ENCODE measurements at regions not wholly inside any gene's neighbourhood (a gene's known extent, or its start where the extent isn't known, plus 50 kb on each side); places are given as distances from the start of the nearest gene placed in this dataset.
A peak's percentile ranks its signal among the peaks of the same experiment; 100 is the strongest.
"Not testable (repeated sequence)": the region's sequence is repeated elsewhere in the genome, so short reads cannot be mapped to it uniquely, and the experiment has no call there.

DNA sequence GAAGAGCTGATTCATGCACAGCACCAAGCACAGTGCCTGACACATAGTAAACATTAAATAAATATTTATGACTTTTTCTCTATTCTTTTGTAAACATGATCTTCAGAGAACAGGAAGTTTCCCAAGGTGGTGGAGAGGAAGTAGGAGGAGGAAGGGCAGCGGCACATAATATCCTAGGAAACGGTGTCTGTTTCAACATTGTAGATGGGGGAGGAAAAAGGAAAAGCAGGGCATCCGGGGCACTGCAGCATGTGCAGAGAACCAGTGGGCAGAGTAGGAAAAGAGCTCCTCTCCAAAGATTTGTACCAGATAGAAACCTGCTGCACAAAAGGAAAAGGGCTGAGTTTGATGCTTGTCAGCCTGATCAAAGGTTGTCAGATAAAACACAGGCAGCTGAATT, 421.7 kb upstream of the ZNF462 start:
- DNase-seq (ENCODE audit: low read depth) = no peak
- no peak overlapping the region for H3K4me3 ChIP-seq (ENCODE audit: low read depth, low read length)

DNA sequence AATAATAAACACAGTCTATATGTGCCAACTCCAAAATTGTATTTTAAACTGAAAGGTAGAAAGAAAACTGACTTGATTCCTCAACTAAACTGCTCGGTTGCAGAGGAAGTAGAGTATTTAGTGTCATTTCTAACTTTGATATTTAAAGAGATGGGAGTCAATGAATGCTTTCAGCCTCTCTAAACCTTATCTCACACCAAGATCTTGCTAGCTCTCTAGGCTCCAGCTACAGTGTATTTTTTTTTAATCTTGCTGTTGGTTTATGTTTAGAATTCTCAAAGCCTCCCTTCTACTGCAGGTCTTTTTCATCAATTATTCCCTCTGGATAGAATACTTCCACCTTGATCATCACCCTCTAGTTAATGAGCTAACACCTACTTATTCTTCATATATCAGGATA, 419.4 kb upstream of the ZNF462 start:
- no peak overlapping the region for H3K4me3 ChIP-seq (ENCODE audit: low read depth, low read length)
- DNase-seq (ENCODE audit: low read depth) = no peak

DNA sequence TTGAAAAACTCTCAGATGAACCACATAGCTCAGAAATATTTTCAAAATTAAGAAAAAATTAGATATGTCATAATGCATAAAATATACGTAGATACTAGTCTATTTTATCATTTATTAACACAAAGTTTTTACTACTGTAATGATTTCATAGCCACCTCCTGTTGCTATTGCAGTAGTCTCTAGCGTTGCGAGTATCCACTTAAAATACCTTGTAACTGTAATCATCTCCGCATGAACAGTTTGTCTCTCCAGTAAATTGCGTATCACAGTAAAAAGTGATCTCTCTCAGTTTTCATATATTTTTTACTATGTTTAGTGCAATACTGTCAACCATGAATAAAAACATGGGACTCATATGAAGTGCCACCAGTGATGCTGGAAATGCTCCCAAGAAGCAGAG, 417.9 kb upstream of the ZNF462 start:
- no peak for DNase-seq (ENCODE audit: low read depth)
- H3K4me3 ChIP-seq (ENCODE audit: low read depth, low read length) = no peak overlapping the region

DNA sequence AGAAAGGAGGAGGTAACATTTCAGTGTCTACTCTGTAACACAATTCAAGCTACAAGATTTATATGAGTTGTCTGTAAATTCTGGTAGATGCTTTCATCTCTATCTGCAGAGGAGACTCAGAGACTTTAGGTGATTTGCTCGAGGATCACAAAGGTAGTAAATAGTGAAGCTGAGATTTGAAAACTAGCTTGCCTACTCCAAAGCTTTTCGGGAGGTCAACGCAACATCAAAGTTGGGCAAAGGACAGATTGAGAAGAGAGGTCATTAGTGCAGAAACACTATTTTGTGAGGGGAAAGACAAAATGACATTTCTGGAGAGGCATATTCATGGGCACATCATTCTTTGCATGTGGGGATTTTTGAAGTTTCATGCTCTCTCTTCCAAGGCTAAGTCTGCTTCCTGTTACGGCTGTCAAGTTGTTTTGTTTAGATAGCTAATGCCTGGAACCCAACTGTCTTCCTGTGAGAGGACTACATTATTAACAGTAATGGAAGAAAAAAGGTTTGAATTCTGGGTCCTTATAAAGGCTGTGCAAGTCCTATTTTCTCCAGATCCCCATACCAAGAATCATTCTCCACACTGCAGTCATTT, 413.5 kb upstream of the ZNF462 start:
- no peak for DNase-seq (ENCODE audit: low read depth)

DNA sequence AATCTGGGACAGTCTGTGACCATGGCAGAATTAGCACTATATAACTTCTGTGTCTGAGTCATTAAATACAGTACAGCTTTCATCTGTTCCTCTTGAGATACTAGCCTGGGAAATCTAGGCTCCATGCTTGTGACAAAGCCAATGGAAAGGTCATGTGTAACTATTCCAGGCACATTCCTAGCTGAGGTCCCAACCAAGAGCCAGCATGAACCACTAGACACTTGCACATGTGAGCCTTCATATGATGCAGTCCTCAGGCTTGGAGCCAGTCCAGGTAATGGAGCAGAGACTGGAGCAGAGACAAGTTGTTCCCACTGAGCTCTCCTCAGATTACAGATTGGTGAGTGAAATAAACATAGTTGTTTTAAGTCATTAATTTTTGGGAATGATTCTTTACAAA, 412.4 kb upstream of the ZNF462 start:
- DNase-seq (ENCODE audit: low read depth) = peak; percentile 4
- no peak overlapping the region for H3K4me3 ChIP-seq (ENCODE audit: low read depth, low read length)

More for the DNA sequence above, 413.5 kb upstream of the ZNF462 start:
- H3K4me3 ChIP-seq (ENCODE audit: low read depth, low read length) = no peak overlapping the region

DNA sequence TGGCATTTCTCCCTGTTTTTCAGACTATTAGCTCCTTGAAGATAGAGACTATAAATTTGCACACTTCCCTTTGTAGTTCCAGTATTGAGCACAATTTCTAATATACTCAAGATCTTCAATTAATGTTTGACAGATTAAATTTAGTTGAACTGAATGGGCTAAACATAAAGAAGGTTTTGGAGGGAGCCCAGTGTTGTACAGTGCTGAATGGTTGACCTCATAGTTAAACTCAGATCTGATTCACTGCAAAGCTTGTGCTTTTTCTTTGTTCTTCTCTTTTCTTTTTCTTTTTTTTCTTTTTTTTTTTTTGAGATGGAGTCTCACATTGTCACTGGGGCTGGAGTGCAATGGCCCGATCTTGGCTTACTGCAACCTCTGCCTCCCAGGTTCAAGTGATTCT, 411.7 kb upstream of the ZNF462 start:
- no peak overlapping the region for H3K4me3 ChIP-seq (ENCODE audit: low read depth, low read length)
- DNase-seq (ENCODE audit: low read depth) = no peak

DNA sequence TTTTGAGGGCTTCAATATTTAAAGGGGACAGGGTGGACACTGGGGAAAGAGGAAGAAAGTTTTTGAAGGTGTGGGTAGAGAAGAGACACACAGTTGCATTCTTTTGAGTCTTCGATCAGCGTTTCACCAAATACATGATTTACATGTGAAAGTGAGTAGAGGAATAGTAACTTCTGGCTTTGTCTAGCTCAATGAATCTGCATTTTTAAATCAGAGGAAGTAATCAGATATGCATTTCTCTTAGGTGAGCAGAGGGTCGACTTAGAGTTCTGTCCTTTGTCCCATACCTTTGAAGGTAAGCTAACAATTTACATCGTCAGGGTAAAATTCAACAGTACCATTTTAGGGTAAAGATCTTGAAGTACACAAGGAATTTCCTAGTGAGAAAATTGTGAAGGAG, 406.4 kb upstream of the ZNF462 start:
- no peak overlapping the region for H3K4me3 ChIP-seq (ENCODE audit: low read depth, low read length)
- DNase-seq (ENCODE audit: low read depth) = no peak

DNA sequence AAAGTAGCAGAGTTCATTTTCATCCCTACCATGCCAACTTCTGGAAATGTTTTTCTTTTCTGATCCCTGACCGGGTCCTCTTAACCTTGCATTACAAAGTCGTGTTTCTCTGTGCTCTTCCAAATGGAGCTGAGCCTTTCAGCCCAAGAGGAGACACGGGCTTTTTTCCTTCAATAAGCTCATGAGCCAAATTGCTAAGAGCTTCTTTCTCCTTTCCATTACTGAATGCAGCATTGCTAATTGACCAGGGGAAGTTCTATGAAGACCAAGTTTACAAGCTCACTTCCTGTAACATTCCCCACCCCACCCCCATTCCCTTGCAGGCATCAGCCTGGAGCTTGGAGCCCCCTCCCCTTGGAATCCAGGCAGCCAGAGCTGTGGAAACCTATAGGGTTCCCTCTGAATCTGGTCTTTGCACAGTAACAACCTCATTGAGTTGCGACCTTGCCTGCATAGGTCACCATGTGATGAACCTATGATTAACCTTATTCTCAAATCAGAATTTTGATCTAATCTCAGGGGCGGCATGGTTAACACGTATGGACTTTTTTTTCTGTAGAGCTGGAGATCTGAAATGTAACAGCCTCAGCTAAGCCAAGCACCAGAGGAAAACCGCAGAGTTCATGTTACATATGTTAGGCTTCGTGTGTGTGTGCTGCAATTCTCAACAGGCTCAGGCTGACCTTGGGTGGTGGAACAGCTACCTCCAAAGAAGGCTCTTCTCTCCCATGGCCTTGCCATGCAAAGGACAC, 395.7 kb upstream of the ZNF462 start:
- no peak overlapping the region for H3K4me3 ChIP-seq (ENCODE audit: low read depth, low read length)
- no peak for DNase-seq (ENCODE audit: low read depth)

DNA sequence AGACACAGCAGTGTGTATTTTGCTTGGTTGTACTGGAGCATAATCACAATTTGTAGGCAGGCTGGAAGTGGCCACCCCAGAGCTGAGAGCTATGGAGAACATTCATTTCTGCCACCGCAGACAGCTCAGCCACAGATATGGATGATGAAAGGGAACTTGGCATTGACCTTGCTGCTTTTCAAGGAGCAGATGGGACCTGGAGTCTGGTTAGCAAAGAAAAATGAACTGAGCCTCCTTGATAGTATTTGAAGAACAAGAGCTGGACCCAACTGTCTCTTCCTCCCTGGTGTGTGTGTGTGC, 395.2 kb upstream of the ZNF462 start:
- no peak for DNase-seq (ENCODE audit: low read depth)
- no peak overlapping the region for H3K4me3 ChIP-seq (ENCODE audit: low read depth, low read length)

DNA sequence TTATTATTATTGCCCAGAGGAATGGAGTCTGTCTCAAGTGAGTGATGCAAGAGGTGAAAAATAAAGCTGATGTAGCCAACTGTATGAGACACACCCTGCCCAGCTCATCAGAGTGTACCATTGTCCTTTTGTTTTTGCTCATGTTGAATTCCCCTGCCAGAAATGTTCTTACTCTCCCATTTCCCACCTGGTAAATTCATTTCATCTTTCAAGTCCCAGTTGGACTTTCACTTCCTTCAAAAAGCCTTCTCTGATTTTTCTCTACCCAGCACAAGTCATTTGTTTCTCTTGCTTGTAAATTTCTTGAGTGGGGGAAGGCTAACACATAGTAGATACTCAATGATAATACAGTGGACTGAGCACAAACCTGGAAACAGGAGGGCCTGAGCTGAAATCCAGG, 394.5 kb upstream of the ZNF462 start:
- H3K4me3 ChIP-seq (ENCODE audit: low read depth, low read length) = no peak overlapping the region
- no peak for DNase-seq (ENCODE audit: low read depth)

DNA sequence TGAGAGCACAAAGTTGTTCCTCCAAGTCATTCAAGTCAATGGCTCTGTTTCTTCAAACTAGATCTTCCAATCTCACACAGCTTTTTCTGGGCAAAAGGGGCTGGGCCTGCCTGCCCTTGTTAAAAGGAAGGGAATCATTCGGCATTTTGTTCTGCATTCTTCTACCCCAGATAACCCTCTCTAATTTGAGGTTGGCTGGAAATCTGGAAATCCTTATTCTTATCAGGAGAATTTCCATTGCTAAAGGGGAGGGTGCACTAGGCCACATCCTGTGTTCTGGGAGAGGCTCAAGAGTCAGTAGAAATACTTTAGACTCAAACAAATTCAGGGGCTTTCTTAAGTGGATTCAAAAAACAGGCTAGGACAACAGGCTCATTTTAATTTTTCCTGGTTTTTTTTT, 384.7 kb upstream of the ZNF462 start:
- no peak for DNase-seq (ENCODE audit: low read depth)
- H3K4me3 ChIP-seq (ENCODE audit: low read depth, low read length) = no peak overlapping the region

DNA sequence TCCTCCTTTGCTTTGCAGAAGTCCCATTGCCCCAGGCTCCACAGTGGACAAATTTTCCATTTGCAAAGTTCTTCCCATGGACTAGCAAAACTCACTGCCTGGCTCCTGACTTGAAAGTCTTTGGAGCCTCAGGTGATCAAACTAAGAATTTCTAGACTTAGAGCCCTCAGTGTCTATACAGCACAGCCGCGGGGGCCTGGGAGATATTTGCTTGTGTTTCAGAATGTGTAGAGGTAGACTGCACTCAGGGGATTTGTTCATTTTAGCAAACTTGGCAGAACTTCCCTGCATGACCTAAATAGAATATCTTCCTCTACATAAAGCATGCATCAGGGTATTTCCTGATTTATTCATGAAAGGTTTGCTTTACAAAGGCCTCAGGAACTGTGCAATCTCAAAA, 384.2 kb upstream of the ZNF462 start:
- H3K4me3 ChIP-seq (ENCODE audit: low read depth, low read length) = no peak overlapping the region
- DNase-seq (ENCODE audit: low read depth) = no peak

DNA sequence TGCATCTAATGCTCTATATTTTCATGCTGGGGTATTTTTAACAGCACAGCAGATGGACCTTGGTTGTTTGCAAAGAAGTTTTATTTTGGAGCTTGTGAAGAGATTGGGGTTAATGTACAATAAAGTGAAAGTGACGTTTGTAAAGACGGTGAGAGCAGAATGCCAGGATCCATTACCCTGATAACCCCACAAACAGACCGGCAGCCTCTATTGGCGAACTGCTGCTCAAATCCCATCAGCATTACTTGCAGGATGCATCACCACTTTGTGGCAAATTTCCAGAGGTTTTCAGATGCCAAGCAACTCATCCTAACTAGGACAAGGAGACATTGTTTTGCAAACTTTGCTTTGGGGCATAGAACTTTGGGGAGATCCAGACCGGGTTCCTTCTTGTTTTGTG, 383.3 kb upstream of the ZNF462 start:
- no peak overlapping the region for H3K4me3 ChIP-seq (ENCODE audit: low read depth, low read length)
- DNase-seq (ENCODE audit: low read depth) = no peak

DNA sequence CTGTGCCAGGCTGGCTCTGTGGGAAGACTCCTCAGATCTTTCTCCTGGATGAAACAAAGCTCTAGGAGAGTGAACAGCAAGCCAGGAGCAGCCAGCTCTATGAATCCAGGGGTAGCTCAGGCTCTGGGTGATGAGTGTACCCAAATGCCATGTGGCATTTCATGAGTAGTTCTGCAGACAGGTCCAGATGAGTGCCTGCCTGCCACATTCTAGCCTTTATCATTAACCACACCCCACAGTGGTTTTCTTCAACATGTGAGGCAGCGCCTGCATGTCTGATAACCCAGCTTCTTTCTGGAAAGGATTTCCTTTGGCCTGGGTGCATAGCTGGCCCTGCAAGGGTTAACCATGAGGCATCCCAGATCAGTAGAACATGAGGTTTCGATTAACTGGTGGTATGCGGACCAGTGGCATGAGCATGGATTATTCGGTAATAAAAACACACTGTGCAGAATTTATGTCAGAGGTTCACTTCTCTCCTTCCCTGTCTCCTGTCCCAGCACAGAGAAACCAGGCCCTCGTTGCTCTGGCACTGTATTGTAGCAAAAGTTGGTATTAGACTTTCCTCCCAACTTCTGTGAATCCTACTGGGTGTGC, 381.9 kb upstream of the ZNF462 start:
- DNase-seq (ENCODE audit: low read depth) = no peak
- H3K4me3 ChIP-seq (ENCODE audit: low read depth, low read length) = no peak overlapping the region

DNA sequence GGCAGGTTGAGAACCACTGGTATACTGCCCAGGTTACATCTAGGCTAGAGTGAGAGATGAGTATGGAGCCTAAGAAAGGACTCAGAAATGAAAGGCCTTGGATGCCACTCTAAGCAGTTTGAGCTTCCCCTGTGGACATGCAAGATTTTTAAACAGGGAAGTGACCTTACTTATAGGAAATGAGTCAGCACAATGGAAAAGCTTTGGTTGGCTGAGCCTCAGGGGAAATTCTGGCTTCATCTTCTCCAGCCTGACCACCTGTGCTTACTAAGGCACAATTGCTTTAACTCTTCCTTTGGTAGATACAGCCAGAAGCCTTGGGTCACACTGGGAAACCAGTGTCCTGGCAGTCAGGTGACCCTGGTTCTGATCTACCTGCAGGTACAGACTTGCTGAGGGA, 380.2 kb upstream of the ZNF462 start:
- no peak for DNase-seq (ENCODE audit: low read depth)
- H3K4me3 ChIP-seq (ENCODE audit: low read depth, low read length) = no peak overlapping the region

DNA sequence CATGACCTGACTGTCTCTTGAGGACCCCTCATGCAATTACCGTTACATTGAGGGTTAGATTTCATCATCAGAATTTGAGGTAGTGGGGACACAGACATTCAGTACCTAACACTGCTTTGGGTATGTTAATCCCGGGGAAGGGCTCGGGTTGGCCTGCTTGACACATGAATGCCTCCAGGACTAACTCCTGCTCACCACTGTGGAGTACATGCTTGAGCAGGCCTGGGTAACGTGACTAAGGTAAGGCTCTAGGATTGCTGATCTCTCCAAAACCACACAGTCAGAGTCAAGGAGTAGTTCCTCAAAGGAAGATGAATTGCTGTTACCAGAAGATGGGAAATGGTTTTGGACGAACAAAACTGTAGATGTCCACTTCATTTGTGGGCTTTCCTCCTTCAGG, 376.3 kb upstream of the ZNF462 start:
- H3K4me3 ChIP-seq (ENCODE audit: low read depth, low read length) = no peak overlapping the region

DNA sequence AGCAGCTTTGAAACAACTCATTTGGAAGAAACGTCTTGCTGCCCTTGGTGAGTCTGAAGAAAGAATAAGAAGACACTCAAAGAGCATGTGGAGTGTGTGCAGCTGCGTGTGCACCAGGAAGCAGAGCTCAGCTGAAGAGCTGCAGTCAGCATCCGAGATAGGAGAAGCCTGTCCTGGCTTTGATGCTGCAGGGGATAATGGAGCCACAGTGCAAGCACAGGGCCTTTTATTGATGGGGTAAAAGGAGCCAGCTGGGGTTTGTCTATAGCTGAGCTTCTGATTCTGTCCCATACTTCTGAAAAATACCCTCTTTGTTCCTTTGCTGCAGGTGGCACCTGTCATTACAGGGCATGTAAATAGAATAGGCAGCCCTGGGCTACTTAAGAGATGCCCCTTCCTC, 375.7 kb upstream of the ZNF462 start:
- H3K4me3 ChIP-seq (ENCODE audit: low read depth, low read length) = no peak overlapping the region
- no peak for DNase-seq (ENCODE audit: low read depth)

More for the DNA sequence above, 376.3 kb upstream of the ZNF462 start:
- no peak for DNase-seq (ENCODE audit: low read depth)

DNA sequence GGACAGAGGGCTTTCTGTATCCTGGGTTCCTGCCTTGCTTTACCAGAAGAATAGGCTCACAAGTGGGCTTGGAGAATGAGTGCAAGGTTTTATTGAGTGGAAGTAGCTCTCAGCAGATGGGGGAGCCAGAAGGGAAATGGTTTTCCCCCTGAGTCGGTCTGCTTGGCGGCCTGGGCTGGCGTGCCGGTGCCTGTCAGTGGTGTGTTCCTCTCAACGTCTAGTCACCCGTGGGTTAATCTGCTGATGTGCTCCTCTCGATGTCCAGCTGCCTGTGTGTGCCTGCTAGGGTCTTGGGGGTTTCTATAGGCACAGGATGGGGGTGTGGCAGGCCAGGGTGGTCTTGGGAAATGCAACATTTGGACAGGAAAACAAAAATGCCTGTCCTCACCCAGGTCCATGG, 370.8 kb upstream of the ZNF462 start:
- not testable (repeated sequence) for DNase-seq (ENCODE audit: low read depth); H3K4me3 ChIP-seq (ENCODE audit: low read depth, low read length)

DNA sequence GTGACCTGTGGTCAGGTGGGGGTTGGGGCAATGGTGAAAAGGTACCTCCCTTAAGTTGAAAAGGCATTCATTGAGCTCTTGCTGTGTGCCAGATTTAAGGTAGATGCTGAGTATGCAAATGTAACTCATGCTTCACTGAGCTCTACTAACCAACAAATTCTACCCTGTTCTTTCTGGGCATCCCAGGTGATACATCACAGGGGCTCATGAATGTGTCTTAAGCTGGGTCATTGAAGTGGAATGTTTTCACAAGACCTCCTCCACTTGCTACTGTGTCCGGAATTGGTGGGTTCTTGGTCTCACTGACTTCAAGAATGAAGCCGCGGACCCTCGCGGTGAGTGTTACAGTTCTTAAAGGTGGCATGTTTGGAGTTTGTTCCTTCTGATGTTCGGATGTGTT, 362.8 kb upstream of the ZNF462 start:
- no peak for DNase-seq (ENCODE audit: low read depth)
- H3K4me3 ChIP-seq (ENCODE audit: low read depth, low read length) = no peak overlapping the region

DNA sequence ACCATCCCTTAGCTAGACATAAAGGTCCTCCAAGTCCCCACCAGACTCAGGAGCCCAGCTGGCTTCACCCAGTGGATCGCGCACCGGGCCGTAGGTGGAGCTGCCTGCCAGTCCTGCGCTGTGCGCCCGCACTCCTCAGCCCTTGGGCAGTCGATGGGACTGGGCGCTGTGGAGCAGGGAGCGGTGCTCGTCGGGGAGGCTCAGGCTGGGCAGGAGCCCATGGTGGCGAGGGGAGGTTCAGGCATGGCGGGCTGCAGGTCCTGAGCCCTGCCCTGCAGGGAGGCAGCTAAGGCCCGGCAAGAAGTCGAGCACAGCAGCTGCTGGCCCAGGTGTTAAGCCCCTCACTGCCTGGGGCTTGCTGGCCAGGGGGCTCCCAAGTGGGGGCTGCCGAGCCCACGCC, 361.8 kb upstream of the ZNF462 start:
- not testable (repeated sequence) for H3K4me3 ChIP-seq (ENCODE audit: low read depth, low read length); DNase-seq (ENCODE audit: low read depth)

DNA sequence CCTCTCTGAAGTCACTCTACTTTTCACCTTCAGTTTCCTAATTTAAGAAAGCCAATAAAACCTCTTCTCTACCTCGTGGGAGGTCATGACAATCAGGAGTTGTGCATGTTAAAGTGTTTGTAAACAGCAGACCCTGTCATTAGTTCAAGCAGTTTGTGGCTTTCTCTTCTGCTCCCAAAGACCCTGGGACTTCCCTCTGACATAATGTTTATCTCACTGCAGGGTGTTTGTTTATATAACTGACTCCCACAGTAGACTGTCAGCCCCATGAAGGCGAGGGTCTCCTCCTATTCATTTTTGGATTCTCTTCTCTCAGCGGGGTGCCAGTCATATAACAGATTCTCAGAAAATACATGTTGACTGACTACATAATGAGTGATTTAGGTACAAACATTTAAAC, 360.0 kb upstream of the ZNF462 start:
- DNase-seq (ENCODE audit: low read depth) = no peak
- no peak overlapping the region for H3K4me3 ChIP-seq (ENCODE audit: low read depth, low read length)
